GM19397 (cell line): ENCODE measurements at regions not wholly inside any gene's neighbourhood (a gene's known extent, or its start where the extent isn't known, plus 50 kb on each side); places are given as distances from the start of the nearest gene placed in this dataset.

Experiments
- ATAC-seq: cut with Tn5 transposase; IDR thresholded peaks from one replicate; pipeline ENCODE4 v1.9.1; 2021; ENCODE audit warnings: mild to moderate bottlenecking, moderate library complexity; ENCODE audit not compliant: unreplicated experiment

DNA sequence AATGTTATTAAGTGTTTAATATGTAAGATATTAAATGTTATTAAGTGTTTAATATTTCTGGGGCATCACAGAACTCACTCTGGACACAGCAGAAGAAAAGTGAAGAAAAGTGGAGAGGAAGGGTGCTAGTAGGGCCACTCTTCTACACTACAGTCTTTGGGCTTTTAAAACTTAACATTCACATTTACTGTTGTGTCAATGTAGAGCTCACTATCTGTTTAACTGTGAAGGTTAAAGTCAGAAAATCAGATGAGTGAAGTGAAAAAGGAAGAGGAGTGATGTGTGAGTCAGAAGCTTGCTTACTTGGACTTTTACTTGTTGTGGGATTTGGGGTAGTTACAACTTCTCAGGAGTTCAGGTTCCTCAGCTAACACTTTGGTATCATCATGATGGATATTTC, 145.3 kb upstream of the DNAJC19 start:
- no peak for ATAC-seq

DNA sequence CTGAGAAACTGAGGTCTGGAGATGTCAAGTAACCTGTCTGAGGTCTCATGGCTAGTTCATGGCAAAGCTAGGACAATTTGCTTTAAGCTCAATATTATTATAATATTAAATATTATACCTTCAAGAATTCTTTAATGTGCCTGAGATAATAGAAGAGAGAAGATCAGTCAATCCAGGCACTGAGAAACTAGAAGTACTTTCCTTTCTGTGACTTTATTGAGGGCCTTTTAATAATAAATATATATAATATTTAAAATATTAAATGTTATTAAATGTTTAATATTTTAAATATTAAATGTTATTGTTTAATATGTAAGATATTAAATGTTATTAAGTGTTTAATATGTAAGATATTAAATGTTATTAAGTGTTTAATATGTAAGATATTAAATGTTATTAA, 144.3 kb upstream of the DNAJC19 start:
- ATAC-seq, result no peak

DNA sequence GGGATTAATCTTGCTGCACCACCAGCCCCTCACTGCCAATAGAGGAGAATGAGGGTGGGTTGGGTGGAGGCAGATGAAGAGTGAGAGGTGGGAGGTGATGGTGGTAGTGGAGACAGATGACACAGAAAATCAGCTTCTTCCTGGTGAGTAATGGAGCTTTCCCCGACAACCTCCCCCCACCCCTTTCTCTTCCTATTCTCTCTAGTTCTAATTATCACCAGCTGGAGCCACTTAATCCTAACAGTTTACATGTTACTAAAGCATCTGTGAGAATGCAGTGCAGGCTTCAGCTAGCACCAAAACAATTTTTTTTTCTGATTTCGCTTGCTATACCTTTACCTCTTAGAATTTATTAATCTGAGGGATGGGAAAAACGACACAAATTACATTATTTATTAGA, 116.1 kb upstream of the DNAJC19 start:
- ATAC-seq, result no peak

DNA sequence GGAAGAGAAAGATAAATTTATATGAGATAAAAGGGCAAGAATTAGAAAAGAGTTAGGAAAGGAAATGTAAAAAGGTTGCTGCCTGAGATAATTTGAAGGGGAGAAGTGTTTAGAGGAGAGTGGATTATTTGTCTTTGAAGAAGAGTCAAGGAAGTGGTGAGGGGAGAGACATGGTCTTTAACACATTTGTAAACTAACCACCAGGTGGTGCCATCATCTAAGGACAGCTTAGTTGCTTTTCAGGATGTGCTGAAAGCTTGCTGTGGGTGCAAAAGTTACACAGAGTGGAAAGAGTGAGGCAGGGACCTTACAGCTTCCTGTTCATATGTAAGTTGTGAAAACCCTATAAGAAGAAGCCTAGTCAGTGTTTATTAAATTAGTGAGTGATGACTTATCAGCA, 114.1 kb upstream of the DNAJC19 start:
- ATAC-seq, result no peak

DNA sequence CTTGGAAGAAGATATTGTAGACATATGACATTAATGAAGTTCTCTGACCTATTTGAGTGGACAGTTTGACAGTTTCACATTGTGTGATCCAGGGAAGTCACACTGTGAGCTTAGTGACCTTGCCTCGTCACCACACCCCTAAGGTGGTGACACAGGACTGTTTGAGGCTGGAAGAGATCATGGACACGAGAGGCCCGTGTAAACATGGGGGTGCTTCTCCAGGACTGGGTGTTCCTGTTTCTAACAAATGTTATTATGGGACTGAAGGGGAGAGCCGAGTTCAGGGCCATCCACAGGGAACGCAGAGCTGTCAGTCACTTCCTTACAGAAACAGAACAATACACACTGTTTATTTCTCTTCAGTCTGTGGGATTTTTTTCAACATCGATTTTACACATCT, 96.5 kb upstream of the DNAJC19 start:
- ATAC-seq, result no peak

DNA sequence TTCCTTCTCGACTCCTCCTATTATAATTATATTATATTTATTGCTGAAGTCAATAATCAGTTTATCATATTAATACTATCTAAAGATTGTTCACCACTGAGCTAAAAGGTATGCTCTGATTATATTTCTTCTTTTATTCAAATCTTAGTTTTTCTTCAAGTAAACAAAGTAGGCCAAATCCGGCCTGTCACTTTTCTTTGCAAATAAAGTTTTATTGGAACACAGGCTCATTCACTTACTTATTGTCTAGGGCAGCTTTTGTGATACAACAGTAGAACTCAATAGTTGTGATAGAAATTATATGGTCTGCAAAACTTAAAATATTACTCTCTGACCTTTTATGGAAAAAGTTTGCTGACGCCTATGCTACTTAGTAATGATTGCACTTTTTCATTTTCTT, 92.4 kb upstream of the DNAJC19 start:
- no peak for ATAC-seq

DNA sequence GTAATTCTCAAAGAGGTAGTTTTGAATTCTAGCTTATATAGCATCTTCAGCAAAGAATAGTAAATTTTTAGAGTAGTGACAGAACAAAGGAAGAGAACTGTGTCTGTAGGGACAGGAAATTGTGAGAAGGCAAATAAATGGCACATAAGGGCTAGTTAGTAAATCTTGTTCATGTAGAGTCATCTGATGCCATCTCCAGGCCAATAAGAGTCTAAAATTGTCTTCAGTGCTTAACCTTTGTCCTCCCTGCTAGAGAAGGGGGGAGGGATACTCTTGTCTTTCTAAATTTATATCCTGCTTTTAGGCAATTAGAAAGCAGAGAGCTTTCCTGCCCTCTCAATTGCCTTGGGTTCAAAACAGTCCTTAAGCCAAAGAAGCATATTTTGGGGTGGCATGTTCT, 87.0 kb upstream of the DNAJC19 start:
- no peak for ATAC-seq

DNA sequence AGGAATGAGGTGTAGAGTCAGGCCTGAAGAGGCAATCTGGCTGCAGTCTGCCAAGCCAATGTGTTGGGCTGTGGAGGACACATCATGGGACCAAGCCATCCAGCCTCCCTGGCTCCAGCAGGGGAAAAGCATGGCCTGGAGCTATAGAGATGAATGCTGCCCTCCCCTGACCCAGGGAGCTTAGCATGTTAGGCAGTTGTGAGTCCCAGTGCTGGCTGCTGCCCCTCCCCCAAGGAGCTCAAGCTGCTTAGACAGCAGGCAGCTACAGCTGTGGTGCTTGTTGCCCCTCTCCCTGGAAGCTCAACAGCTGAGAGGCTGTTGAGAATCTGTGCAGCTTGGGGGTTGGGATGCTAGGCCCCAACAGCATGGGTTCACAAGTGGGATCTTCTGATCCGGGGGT, 85.6 kb upstream of the DNAJC19 start:
- ATAC-seq, result no peak

DNA sequence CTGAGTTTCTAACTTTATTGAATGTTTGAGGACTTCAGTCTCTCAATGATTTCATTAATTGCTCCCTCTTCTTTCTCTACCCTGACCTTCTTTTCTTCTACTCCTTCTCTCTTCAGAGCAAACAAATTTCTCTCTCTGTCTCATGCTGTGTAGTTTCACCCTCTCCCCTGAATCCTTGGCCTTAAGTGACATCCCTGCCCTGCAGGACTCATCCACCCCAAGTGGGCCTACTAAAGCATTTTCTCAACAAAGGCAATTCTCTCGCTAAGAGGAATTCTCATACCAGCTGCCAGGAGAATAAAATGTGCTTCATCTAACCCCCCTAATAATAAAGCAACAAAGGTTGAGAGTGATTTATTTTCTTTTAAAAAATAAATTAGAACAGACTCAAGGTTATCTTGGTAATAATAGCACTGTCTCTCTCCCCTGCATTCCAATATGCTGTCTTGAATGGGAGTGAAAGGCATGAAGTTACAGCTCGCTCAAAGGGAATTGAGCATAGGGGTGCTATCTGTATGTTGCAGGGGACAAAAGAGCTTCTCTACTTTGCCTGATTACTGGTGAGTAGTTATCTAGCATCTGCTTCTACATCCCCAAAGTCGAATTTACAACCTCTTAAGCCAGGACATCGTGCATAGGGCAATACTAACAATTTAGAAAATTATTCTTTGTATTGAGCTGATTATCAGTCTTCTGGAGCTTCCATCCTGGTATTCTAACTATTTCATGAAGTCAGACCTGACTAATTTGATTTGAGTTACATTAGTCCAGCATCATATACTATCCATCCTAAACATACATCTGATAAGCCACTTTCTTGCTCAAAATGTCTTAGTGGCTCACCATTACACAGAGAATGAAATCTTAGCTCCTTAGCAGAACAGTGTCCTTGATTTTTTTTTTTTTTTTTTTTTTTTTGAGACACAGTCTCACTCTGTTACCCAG, 76.9 kb upstream of the DNAJC19 start:
- no peak for ATAC-seq

DNA sequence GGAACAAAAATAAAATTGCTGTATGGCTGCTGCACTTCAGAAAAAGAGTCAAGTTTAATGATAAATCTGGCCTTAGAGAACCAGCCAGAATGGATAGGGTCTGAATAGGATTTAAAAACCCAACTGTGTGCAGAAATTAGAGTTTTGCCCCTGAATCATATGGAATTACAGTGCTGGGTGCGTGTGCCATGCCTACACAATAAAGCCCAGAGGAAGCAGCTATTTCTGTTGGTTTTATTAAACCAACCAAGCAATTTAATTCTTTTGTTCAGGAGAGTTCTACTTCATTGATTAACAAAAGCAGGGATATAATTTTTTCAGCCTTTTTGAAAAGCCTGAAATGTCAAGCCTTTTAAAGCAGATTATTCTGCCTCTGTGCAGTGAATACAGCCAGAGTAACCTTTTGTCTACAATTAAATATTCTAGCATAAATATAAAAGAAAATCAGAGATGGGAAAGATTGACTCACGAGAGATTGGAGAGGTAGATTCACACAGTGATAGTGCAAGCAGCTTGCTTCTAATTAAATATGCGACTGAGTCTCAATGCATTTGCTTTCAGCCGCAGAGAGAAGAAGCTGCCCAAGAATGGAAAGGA, 66.7 kb upstream of the DNAJC19 start:
- no peak for ATAC-seq

DNA sequence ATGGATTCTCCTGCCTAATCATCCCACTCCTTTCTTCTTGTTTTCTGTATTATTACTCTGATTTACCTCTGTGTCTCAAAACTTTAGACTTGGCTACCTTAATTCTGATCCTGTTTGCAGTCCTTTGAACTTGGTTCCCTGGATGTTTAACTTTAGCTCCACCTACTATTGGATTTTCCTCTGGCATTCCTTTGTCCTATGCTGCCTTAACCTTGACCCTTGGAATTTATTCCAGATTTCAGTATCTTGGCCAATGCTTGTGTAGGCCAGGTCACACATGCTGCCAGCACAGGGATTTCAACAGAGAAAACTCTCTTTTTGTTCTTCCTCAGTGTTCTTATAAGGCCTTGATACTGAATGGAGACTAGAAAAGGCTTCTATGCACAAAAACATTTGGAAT, 65.0 kb upstream of the DNAJC19 start:
- no peak for ATAC-seq

DNA sequence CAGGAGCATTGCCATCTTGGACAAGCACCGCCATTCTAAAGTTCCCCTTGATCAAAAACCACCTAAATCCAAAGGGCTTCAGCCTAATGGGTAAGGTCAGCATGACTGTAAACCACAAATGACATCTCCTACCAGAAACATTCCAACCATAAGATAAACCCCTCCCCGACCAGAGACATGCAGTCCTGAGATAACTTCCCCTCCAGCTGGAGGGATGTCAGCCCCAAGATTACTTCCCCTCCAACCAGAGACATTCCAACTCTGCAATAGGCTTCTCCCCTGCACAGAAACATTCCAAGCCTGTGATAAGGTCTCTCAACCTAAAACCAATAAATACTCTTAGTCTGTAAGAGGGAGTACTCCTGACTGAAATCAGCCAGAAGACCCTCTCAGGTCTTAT, 62.7 kb upstream of the DNAJC19 start:
- no peak for ATAC-seq

DNA sequence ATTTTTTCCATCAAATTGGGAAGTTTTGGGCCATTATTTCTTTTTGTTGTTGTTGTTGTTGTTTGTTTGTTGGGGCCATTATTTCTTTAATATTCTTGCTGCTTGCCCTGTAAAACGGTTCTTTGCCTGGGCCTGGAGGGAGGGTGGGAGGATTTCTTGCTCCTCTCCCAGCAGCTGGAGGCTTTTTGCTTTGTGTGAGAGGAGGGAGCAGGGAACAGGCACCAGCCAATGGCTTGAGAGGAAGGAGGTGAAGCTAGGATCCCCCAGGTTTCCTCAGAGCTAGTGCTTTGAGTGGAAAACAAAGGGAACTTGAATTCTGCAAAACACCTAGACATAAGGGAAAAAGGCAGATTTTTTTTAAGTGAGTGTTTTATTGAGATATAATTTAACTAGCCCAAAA, 61.2 kb upstream of the DNAJC19 start:
- no peak for ATAC-seq

DNA sequence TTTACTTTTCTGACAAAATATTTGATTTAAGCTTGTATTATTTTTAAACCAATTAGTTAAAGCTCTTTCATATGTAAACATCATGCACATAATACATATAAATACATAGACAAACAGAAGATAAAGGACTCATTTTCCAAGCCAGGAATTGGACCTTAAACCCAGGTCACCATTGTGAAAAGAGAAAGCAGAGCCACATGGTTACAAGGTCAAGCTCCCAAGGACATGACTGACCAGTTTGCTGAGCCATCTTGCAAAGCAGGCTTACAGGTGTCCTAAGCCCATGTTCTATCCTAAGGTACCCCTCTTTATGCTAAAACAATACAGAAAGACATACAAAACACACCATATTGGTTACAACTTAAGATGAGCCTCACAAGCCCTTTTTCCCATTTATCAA, 50.5 kb upstream of the DNAJC19 start:
- no peak for ATAC-seq
